SK-N-SH (cell line): ENCODE measurements at regions not wholly inside any gene's neighbourhood (a gene's known extent, or its start where the extent isn't known, plus 50 kb on each side); places are given as distances from the start of the nearest gene placed in this dataset.

Source experiments
- EP300 ChIP-seq, 2 experiments: IDR thresholded peaks; 2 replicates each; pipeline versions ENCODE4 v1.4.0 to v1.6.1; 2012; ENCODE audit warnings: borderline replicate concordance in 1 of 2, low read depth in 1 of 2, low read length in 1 of 2
- GABPA ChIP-seq: IDR thresholded peaks from 2 replicates; pipeline ENCODE4 v1.4.0; 2012; ENCODE audit warnings: low read depth, mild to moderate bottlenecking
- MXI1 ChIP-seq: IDR thresholded peaks from 2 replicates; pipeline ENCODE4 v1.6.1; 2012; ENCODE audit warnings: mild to moderate bottlenecking, low read depth, low read length, improper control_type of control experiment
- RCOR1 ChIP-seq: fragments of 150-350 bp; IDR thresholded peaks from 2 replicates; pipeline ENCODE4 v1.6.1; 2017; ENCODE audit warnings: antibody characterized with exemption, low read length
- RFX5 ChIP-seq: IDR thresholded peaks from 2 replicates; pipeline ENCODE4 v1.6.1; 2012; ENCODE audit warnings: mild to moderate bottlenecking, improper control_type of control experiment, low read length
- SIN3A ChIP-seq: IDR thresholded peaks from 2 replicates; pipeline ENCODE4 v1.6.1; 2012; ENCODE audit warnings: low read depth, mild to moderate bottlenecking, low read length, moderate library complexity, borderline replicate concordance
- TF ChIP-seq, protein P1 (sequence below): fragments of 200-600 bp; sonication (generic); IDR thresholded peaks from 2 replicates; pipeline ENCODE4 v1.6.1; 2017; ENCODE audit warnings: antibody characterized with exemption, mild to moderate bottlenecking, moderate library complexity
- TF ChIP-seq, protein P2 (sequence below): IDR thresholded peaks from 2 replicates; pipeline ENCODE4 v1.4.0; 2012; ENCODE audit warnings: low read depth

DNA sequence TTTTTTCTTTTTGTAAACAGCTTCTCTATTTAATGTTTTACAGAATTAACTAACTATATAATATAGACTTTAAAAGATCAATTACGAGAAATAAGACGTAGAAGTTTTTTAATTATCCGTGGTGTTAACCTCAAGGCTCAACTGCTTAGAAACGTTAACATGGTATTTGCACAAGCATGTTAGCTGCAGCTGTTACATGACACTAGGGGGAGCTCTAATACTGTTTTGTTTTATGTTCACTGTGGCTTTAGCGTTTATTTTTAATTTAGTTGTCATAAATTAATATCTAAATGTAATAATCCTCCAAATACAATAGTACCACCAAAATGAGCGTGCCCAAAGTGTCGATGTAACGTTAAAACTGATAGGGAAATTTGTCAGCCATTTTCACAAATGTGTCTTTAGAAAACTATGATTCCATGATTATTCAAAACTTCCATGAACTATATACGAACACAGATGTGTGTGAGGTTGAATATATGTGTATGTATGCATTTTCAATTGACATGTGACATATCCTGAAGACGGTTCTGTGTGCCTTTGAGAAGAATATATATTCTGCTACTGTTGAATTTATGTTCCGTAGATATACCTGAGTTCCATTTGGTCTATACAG is 828.8 kb upstream of the MBL2 start:
- TF ChIP-seq RCOR1, result no peak
- no peak for TF ChIP-seq EP300 (IDR thresholded peaks at IDR 0.05; ENCODE audit: borderline replicate concordance in 1 of 2, low read depth in 1 of 2, low read length in 1 of 2)
- TF ChIP-seq RFX5, result no peak
- TF ChIP-seq, protein P1, sequence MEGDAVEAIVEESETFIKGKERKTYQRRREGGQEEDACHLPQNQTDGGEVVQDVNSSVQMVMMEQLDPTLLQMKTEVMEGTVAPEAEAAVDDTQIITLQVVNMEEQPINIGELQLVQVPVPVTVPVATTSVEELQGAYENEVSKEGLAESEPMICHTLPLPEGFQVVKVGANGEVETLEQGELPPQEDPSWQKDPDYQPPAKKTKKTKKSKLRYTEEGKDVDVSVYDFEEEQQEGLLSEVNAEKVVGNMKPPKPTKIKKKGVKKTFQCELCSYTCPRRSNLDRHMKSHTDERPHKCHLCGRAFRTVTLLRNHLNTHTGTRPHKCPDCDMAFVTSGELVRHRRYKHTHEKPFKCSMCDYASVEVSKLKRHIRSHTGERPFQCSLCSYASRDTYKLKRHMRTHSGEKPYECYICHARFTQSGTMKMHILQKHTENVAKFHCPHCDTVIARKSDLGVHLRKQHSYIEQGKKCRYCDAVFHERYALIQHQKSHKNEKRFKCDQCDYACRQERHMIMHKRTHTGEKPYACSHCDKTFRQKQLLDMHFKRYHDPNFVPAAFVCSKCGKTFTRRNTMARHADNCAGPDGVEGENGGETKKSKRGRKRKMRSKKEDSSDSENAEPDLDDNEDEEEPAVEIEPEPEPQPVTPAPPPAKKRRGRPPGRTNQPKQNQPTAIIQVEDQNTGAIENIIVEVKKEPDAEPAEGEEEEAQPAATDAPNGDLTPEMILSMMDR, result peak; percentile 96
- TF ChIP-seq, protein P2, sequence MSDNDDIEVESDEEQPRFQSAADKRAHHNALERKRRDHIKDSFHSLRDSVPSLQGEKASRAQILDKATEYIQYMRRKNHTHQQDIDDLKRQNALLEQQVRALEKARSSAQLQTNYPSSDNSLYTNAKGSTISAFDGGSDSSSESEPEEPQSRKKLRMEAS, result no peak
- TF ChIP-seq MXI1, result no peak
- TF ChIP-seq SIN3A, result no peak
- no peak for TF ChIP-seq GABPA
